ENCODE measurements at regions not wholly inside any gene's neighbourhood (a gene's known extent, or its start where the extent isn't known, plus 50 kb on each side); places are given as distances from the start of the nearest gene placed in this dataset.

DNA sequence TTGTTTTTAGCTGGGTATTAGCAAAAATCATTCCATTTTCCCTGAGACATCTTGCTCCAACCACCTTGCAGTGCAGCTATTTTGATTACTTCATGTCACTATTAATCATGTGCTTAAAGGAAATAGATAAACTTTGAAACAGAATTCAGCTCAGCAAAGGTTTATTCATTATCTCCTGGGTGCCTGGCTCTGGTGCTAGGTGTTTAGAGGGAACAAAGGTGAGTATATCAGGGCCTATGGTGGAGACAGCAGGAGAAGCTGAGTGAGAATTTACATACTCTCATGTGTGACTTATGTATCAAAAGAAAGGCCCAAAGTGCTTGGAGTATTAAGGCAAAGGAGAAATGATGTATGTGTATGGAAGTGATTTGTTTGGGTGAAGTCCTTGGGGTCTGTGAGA lies 63.8 kb upstream of the BMP2 start:
- H3K27ac ChIP-seq (ENCODE audit: low read depth, low read length) = no peak overlapping the region
- H3K9me2 ChIP-seq (replicated peaks; ENCODE audit: insufficient read depth, low read length) = no peaks in the 10 kb centered on the region
- TF ChIP-seq, protein P1, sequence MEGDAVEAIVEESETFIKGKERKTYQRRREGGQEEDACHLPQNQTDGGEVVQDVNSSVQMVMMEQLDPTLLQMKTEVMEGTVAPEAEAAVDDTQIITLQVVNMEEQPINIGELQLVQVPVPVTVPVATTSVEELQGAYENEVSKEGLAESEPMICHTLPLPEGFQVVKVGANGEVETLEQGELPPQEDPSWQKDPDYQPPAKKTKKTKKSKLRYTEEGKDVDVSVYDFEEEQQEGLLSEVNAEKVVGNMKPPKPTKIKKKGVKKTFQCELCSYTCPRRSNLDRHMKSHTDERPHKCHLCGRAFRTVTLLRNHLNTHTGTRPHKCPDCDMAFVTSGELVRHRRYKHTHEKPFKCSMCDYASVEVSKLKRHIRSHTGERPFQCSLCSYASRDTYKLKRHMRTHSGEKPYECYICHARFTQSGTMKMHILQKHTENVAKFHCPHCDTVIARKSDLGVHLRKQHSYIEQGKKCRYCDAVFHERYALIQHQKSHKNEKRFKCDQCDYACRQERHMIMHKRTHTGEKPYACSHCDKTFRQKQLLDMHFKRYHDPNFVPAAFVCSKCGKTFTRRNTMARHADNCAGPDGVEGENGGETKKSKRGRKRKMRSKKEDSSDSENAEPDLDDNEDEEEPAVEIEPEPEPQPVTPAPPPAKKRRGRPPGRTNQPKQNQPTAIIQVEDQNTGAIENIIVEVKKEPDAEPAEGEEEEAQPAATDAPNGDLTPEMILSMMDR (IDR thresholded peaks at IDR 0.05; ENCODE audit: insufficient read depth, low read length, poor library complexity, severe bottlenecking) = no peak
- TF ChIP-seq EZH2phosphoT487 (conservative IDR thresholded peaks at IDR 0.05; ENCODE audit: low read length) = no peak
- no peaks in the 10 kb centered on the region for H3K36me3 ChIP-seq (ENCODE audit: low read length)
- H2AFZ ChIP-seq (ENCODE audit: low read depth, low read length, severe bottlenecking) = no peak overlapping the region
- no peaks in the 10 kb centered on the region for H3F3A ChIP-seq (ENCODE audit: insufficient read depth)
- H3K9ac ChIP-seq (ENCODE audit: low read length) = no peak overlapping the region
- H3K27me3 ChIP-seq (ENCODE audit: low read length) = no peaks in the 10 kb centered on the region
- no peaks in the 10 kb centered on the region for H3K9me3 ChIP-seq (ENCODE audit: insufficient read depth, low read length)
- H4K20me1 ChIP-seq (ENCODE audit: low read depth, low read length) = no peaks in the 10 kb centered on the region
- no peaks in the 10 kb centered on the region for H3K79me2 ChIP-seq (ENCODE audit: insufficient read depth, low read length)
- no peak overlapping the region for H3K4me3 ChIP-seq (ENCODE audit: insufficient read depth, low read length, poor library complexity, severe bottlenecking)
- no peak overlapping the region for H3K4me2 ChIP-seq (ENCODE audit: low read depth, low read length, poor library complexity, severe bottlenecking)

DNA sequence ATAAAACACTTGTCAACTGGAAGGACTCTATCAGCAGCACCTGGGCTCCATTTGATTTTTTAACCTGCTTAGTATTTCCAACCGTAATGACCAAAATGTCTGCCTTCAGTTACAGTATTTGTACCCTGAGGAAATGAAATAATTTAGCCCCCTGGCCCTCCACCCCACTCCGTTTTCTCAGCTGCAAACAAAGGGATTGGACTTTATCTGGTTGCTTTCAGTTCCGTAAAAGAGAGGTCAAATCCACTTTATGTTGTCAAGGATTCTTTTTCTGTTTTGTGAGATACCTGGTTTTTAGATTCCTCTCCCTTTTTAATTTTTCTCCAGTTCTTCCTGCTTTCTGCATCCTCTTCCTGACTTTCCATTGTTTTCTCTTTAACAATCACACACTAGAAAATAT lies 64.4 kb upstream of the BMP2 start:
- no peak overlapping the region for H3K4me2 ChIP-seq (ENCODE audit: low read depth, low read length, poor library complexity, severe bottlenecking)
- no peaks in the 10 kb centered on the region for H3K27me3 ChIP-seq (ENCODE audit: low read length)
- TF ChIP-seq, protein P1 (IDR thresholded peaks at IDR 0.05; ENCODE audit: insufficient read depth, low read length, poor library complexity, severe bottlenecking) = no peak
- TF ChIP-seq EZH2phosphoT487 (conservative IDR thresholded peaks at IDR 0.05; ENCODE audit: low read length) = no peak
- H3K4me3 ChIP-seq (ENCODE audit: insufficient read depth, low read length, poor library complexity, severe bottlenecking) = no peak overlapping the region
- no peak overlapping the region for H3K9ac ChIP-seq (ENCODE audit: low read length)
- H3K27ac ChIP-seq (ENCODE audit: low read depth, low read length) = no peak overlapping the region
- H3F3A ChIP-seq (ENCODE audit: insufficient read depth) = no peaks in the 10 kb centered on the region
- H4K20me1 ChIP-seq (ENCODE audit: low read depth, low read length) = no peaks in the 10 kb centered on the region
- no peaks in the 10 kb centered on the region for H3K9me2 ChIP-seq (replicated peaks; ENCODE audit: insufficient read depth, low read length)
- no peaks in the 10 kb centered on the region for H3K79me2 ChIP-seq (ENCODE audit: insufficient read depth, low read length)
- no peak overlapping the region for H2AFZ ChIP-seq (ENCODE audit: low read depth, low read length, severe bottlenecking)
- no peaks in the 10 kb centered on the region for H3K9me3 ChIP-seq (ENCODE audit: insufficient read depth, low read length)
- H3K36me3 ChIP-seq (ENCODE audit: low read length) = no peaks in the 10 kb centered on the region

DNA sequence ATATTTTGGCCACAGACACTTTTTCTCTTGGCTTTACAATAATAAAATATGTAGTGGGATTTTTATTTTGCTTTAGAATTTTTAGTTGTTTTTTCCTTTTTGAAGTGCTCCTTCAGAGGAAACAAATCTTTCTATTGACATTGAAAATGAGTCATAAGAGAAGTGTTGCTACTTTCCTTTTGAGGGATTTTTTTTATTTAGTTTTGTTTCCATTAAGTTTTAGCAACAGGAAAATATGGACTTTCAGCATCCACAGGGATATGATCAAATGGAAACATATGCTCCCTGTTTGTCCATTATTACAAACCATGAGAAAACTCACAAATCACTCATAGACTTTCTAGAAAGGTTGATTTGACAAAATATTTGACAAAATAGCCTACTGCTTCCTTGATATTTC lies 65.3 kb upstream of the BMP2 start:
- Histone ChIP-seq H3K36me3 (ENCODE audit: low read length) (no peaks in the 10 kb centered on the region), H3K4me2 (ENCODE audit: low read depth, low read length, poor library complexity, severe bottlenecking) (no peak overlapping the region)

More for the DNA sequence above, 65.3 kb upstream of the BMP2 start:
- Histone ChIP-seq H3K79me2 (ENCODE audit: insufficient read depth, low read length) (no peaks in the 10 kb centered on the region), H3F3A (ENCODE audit: insufficient read depth) (no peaks in the 10 kb centered on the region), H2AFZ (ENCODE audit: low read depth, low read length, severe bottlenecking) (no peak overlapping the region), H3K9me3 (ENCODE audit: insufficient read depth, low read length) (no peaks in the 10 kb centered on the region), H3K9ac (ENCODE audit: low read length) (no peak overlapping the region), H3K27ac (ENCODE audit: low read depth, low read length) (no peak overlapping the region), H3K27me3 (ENCODE audit: low read length) (no peaks in the 10 kb centered on the region), H4K20me1 (ENCODE audit: low read depth, low read length) (no peaks in the 10 kb centered on the region), H3K9me2 (replicated peaks; ENCODE audit: insufficient read depth, low read length) (no peaks in the 10 kb centered on the region), H3K4me3 (ENCODE audit: insufficient read depth, low read length, poor library complexity, severe bottlenecking) (no peak overlapping the region)
- no peak for TF ChIP-seq EZH2phosphoT487 (conservative IDR thresholded peaks at IDR 0.05; ENCODE audit: low read length)
- TF ChIP-seq, protein P1 (IDR thresholded peaks at IDR 0.05; ENCODE audit: insufficient read depth, low read length, poor library complexity, severe bottlenecking) = no peak

Data from SU-DHL-6 (cell line).